ENCODE measurements at regions not wholly inside any gene's neighbourhood (a gene's known extent, or its start where the extent isn't known, plus 50 kb on each side); places are given as distances from the start of the nearest gene placed in this dataset.

GRCh38 chr5:87136733-87137132 is 130.9 kb upstream of the RASA1 start:
- no peaks in the 10 kb centered on the region for H3K9me1 ChIP-seq (ENCODE audit: control insufficient read depth, extremely low read depth, insufficient read depth, low read length)
- DNase-seq (ENCODE audit: low read depth, low spot score) (no peak), FAIRE-seq (peak; percentile 36)
- no peak overlapping the region for H3K4me2 ChIP-seq (ENCODE audit: control insufficient read depth, extremely low read depth, insufficient read depth, low read depth, low read length)
- H3K9ac ChIP-seq (ENCODE audit: control insufficient read depth, extremely low read depth, insufficient read depth, low read length), result no peak overlapping the region
- H3K4me1 ChIP-seq (ENCODE audit: control insufficient read depth, extremely low read depth, insufficient read depth, low read length), result peaks cover 10% of the 10 kb centered on the region
- H3K27me3 ChIP-seq (ENCODE audit: control insufficient read depth, extremely low read depth, insufficient read depth, low read length), result no peaks in the 10 kb centered on the region
- no peaks in the 10 kb centered on the region for H3K36me3 ChIP-seq (ENCODE audit: control insufficient read depth in 2 of 2, extremely low read depth in 1 of 2, insufficient read depth in 2 of 2, low read length in 2 of 2)
- no peak overlapping the region for H2AFZ ChIP-seq (ENCODE audit: control insufficient read depth, low read length)
- H3K79me2 ChIP-seq (ENCODE audit: control insufficient read depth, insufficient read depth, low read length), result no peaks in the 10 kb centered on the region
- H3K9me3 ChIP-seq (ENCODE audit: control insufficient read depth, low read depth, low read length), result no peaks in the 10 kb centered on the region
- H3K4me3 ChIP-seq (ENCODE audit: control insufficient read depth in 2 of 3, extremely low read depth in 1 of 3, insufficient read depth in 2 of 3, low read depth in 1 of 3, low read length in 3 of 3), result no peak overlapping the region
- dilution Hi-C loops (cut with MboI; ENCODE audit: extremely low pct_ligation_motif_present, low sequenced_read_pairs), result no loop called here
- H3K27ac ChIP-seq (ENCODE audit: control insufficient read depth, insufficient read depth, low read length), result no peak overlapping the region
- H4K20me1 ChIP-seq (ENCODE audit: control insufficient read depth, extremely low read depth, insufficient read depth, low read length), result no peaks in the 10 kb centered on the region
- no peak for TF ChIP-seq EZH2 (IDR thresholded peaks at IDR 0.05; ENCODE audit: low read length)
- TF ChIP-seq, protein P1, sequence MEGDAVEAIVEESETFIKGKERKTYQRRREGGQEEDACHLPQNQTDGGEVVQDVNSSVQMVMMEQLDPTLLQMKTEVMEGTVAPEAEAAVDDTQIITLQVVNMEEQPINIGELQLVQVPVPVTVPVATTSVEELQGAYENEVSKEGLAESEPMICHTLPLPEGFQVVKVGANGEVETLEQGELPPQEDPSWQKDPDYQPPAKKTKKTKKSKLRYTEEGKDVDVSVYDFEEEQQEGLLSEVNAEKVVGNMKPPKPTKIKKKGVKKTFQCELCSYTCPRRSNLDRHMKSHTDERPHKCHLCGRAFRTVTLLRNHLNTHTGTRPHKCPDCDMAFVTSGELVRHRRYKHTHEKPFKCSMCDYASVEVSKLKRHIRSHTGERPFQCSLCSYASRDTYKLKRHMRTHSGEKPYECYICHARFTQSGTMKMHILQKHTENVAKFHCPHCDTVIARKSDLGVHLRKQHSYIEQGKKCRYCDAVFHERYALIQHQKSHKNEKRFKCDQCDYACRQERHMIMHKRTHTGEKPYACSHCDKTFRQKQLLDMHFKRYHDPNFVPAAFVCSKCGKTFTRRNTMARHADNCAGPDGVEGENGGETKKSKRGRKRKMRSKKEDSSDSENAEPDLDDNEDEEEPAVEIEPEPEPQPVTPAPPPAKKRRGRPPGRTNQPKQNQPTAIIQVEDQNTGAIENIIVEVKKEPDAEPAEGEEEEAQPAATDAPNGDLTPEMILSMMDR (optimal IDR thresholded peaks at IDR 0.05 in 1 of 3, IDR thresholded peaks at IDR 0.05 in 1 of 3, conservative IDR thresholded peaks at IDR 0.05 in 1 of 3; ENCODE audit: extremely low read depth in 1 of 3, insufficient read depth in 2 of 3, low read length in 3 of 3), result no peak

DNA sequence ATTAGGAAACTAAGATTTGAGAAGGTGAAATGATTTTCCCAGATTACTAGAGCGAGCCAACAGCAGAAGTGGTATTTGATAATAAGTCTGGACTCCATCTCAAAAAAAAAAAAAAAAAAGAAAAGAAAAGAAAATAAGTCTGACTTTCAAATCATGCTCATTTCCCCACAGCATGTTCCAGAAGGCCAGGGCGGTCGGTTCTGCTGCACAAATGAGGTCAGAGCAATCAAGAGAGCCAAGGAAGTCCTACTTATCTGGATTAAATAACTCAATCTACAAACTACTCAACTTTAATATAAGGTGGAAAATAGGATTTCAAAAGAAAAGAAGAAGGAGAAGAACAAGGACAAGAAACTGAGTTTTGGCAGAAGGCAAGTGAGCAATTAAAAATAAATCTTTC is 130.4 kb upstream of the RASA1 start:
- no peak overlapping the region for H3K4me2 ChIP-seq (ENCODE audit: control insufficient read depth, extremely low read depth, insufficient read depth, low read depth, low read length)
- no peak for FAIRE-seq

More for the DNA sequence above, 130.4 kb upstream of the RASA1 start:
- no peaks in the 10 kb centered on the region for H3K9me3 ChIP-seq (ENCODE audit: control insufficient read depth, low read depth, low read length)
- H3K4me3 ChIP-seq (ENCODE audit: control insufficient read depth in 2 of 3, extremely low read depth in 1 of 3, insufficient read depth in 2 of 3, low read depth in 1 of 3, low read length in 3 of 3), result no peak overlapping the region
- H4K20me1 ChIP-seq (ENCODE audit: control insufficient read depth, extremely low read depth, insufficient read depth, low read length), result no peaks in the 10 kb centered on the region
- no peaks in the 10 kb centered on the region for H3K79me2 ChIP-seq (ENCODE audit: control insufficient read depth, insufficient read depth, low read length)
- no peak overlapping the region for H3K9ac ChIP-seq (ENCODE audit: control insufficient read depth, extremely low read depth, insufficient read depth, low read length)
- DNase-seq (ENCODE audit: low read depth, low spot score), result no peak
- no peak overlapping the region for H2AFZ ChIP-seq (ENCODE audit: control insufficient read depth, low read length)
- TF ChIP-seq, protein P1 (optimal IDR thresholded peaks at IDR 0.05 in 1 of 3, IDR thresholded peaks at IDR 0.05 in 1 of 3, conservative IDR thresholded peaks at IDR 0.05 in 1 of 3; ENCODE audit: extremely low read depth in 1 of 3, insufficient read depth in 2 of 3, low read length in 3 of 3), result no peak
- no peak for TF ChIP-seq EZH2 (IDR thresholded peaks at IDR 0.05; ENCODE audit: low read length)
- no peaks in the 10 kb centered on the region for H3K36me3 ChIP-seq (ENCODE audit: control insufficient read depth in 2 of 2, extremely low read depth in 1 of 2, insufficient read depth in 2 of 2, low read length in 2 of 2)
- no peaks in the 10 kb centered on the region for H3K27me3 ChIP-seq (ENCODE audit: control insufficient read depth, extremely low read depth, insufficient read depth, low read length)
- H3K27ac ChIP-seq (ENCODE audit: control insufficient read depth, insufficient read depth, low read length), result no peak overlapping the region
- dilution Hi-C loops (cut with MboI; ENCODE audit: extremely low pct_ligation_motif_present, low sequenced_read_pairs), result no loop called here
- H3K9me1 ChIP-seq (ENCODE audit: control insufficient read depth, extremely low read depth, insufficient read depth, low read length), result no peaks in the 10 kb centered on the region
- H3K4me1 ChIP-seq (ENCODE audit: control insufficient read depth, extremely low read depth, insufficient read depth, low read length), result peaks cover 10% of the 10 kb centered on the region
